Right lobe of liver (tissue), 6 donors: ENCODE measurements at regions not wholly inside any gene's neighbourhood (a gene's known extent, or its start where the extent isn't known, plus 50 kb on each side); places are given as distances from the start of the nearest gene placed in this dataset.
A peak's percentile ranks its signal among the peaks of the same experiment; 100 is the strongest.

Source experiments
- ATAC-seq, 4 donors: fragments of 200-7000 bp; cut with Tn5 transposase; one replicate each; pipeline ENCODE4 v1.9.1; 2020; ENCODE audit warnings: mild to moderate bottlenecking in 4 of 4, moderate library complexity in 4 of 4
- DNase-seq, 3 donors: peaks; one replicate each; pipeline ENCODE4 v3.0.0-alpha.2; 2020
- H3K27ac ChIP-seq, 3 donors: fragments of 200-600 bp; one replicate each; pipeline ENCODE4 v1.8.0; 2022
- H3K27me3 ChIP-seq, 2 donors: fragments of 200-600 bp; one replicate each; pipeline ENCODE4 v1.8.0; 2022
- H3K36me3 ChIP-seq, 4 donors: fragments of 200-600 bp; sonication (generic) in 1 of 4; one replicate each; pipeline versions ENCODE4 v1.5.1 to v1.8.0; 2017 to 2022; ENCODE audit warnings: control low read depth in 1 of 4
- H3K4me1 ChIP-seq, 4 donors: fragments of 200-600 bp; sonication (generic) in 1 of 4; one replicate each; pipeline versions ENCODE4 v1.5.1 to v1.8.0; 2017 to 2022; ENCODE audit warnings: control low read depth in 1 of 4
- H3K4me3 ChIP-seq, 3 donors: fragments of 200-600 bp; one replicate each; pipeline ENCODE4 v1.8.0; 2022
- H3K9me3 ChIP-seq, 4 donors: fragments of 200-600 bp; sonication (generic) in 1 of 4; one replicate each; pipeline versions ENCODE4 v1.5.1 to v1.8.0; 2017 to 2022; ENCODE audit warnings: control low read depth in 1 of 4
- CTCF ChIP-seq, 4 donors: fragments of 200-600 bp in 3 of 4; fragments of 450-650 bp in 1 of 4; IDR thresholded peaks; one replicate each; pipeline versions ENCODE4 v1.5.1 to v1.8.0; 2016 to 2022; ENCODE audit warnings: antibody characterized with exemption in 4 of 4, mild to moderate bottlenecking in 2 of 4
- POLR2A ChIP-seq: fragments of 450-650 bp; IDR thresholded peaks from one replicate; pipeline ENCODE4 v1.6.1; 2017; ENCODE audit warnings: antibody characterized with exemption, mild to moderate bottlenecking
- WGBS: methylation state at CpG from one replicate; pipeline ENCODE4 v1.1.6; 2018; ENCODE audit warnings: low coverage, low lambda C conversion rate; ENCODE audit not compliant: insufficient coverage; ENCODE audit errors: missing lambda C conversion rate; 5-methylcytosine and 5-hydroxymethylcytosine counted together
- intact Hi-C, 2 donors: fragments of 100-400 bp; cut with DNase I; formaldehyde crosslinking; loops; one replicate each; pipeline versions ENCODE4 v1.11.2 to v1.14.1; 2022
- small RNA-seq, 2 experiments: library from RNA; depleted of rRNA; stranded (forward); fragments of <200 nt; gene quantifications; one replicate each; pipeline ENCODE3, GENCODE V24; 2016
- donor health status: DM: no; HTN: yes; CAD: no.
- donor health status: DM: no; HTN: no; CAD: no.
- donor health status: DM: no; HTN: no; CAD: no.
- donor health status: DM: no; HTN: yes; CAD: no.
- donor health status: DM: no; HTN: yes; CAD: no.

DNA sequence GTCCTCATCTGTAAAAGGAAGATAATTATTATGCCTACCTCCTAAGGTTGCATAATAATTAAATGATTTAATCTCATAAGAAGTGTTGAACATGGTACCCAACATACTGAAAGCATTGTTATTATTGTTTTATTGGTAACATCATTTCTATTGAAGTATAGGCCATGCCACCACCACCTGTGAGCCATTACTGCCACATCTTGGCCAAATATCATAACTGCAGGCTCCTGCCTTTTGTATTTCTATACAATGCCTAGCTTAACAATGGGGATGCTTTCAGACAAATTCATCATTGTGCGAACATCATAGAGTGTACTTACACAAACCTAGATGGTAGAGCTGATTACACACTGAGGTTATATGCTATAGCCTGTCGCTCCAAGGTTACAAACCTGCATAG lies 61.1 kb upstream of the NPSR1 start:
- no peaks in the 10 kb centered on the region for H3K27me3 ChIP-seq
- no peaks in the 10 kb centered on the region for H3K9me3 ChIP-seq
- ATAC-seq = no peak
- no peak overlapping the region for H3K4me3 ChIP-seq
- intact Hi-C loops = no loop called here
- WGBS = 51% methylated on average over 2 of the region's 2 CpGs
- no peak for DNase-seq
- no peak for TF ChIP-seq POLR2A
- TF ChIP-seq CTCF (IDR thresholded peaks at IDR 0.05) = peak in 1 of 4 donors; percentile 10
- H3K27ac ChIP-seq = no peak overlapping the region
- H3K36me3 ChIP-seq = no peaks in the 10 kb centered on the region
- H3K4me1 ChIP-seq = no peaks in the 10 kb centered on the region

- no peak for ATAC-seq
- 47% methylated on average over 3 of the region's 3 CpGs for whole genome bisulfite sequencing
- peaks cover 0 to 4% (median 0%) of the 10 kb centered on the region in 4 donors for H3K4me1 ChIP-seq
- TF ChIP-seq POLR2A = no peak
- no peak for TF ChIP-seq CTCF (IDR thresholded peaks at IDR 0.05)
- H3K4me3 ChIP-seq = no peak overlapping the region
- no peaks in the 10 kb centered on the region for H3K36me3 ChIP-seq
- intact Hi-C loops = no loop called here
- no peak overlapping the region for H3K27ac ChIP-seq
- no peak for DNase-seq
- no peaks in the 10 kb centered on the region for H3K27me3 ChIP-seq
- H3K9me3 ChIP-seq = no peaks in the 10 kb centered on the region
These were observed 54.1 kb upstream of the NPSR1 start for GRCh38 chr7:34603711-34604444.

Small RNA genes in the stretch of these regions (small RNA-seq; reads per million reads assigned to genes)
- gene RNU6-438P = 0 reads per million in 2 experiments
